ENCODE measurements at regions not wholly inside any gene's neighbourhood (a gene's known extent, or its start where the extent isn't known, plus 50 kb on each side); places are given as distances from the start of the nearest gene placed in this dataset.

DNA sequence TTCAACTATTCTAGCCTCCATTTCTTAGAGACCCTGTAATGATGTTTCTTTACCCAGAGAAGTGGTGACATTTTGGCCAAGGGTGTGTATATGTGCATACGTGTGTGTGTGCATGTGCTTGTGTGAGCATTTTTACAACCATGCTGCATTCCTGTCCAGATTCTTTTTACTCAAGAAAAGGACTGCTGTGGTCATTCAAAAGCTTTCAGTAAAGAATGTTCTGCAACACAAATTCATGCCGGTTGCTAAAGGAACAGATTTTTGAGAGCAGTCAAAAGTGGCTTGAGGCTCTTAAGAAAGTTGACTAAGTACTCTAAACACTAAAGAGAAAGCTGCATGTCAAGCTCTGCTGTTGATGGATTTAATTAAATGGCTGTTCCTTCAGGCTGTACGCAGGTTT lies 65.0 kb upstream of the FMR1 start:
- DNase-seq: no peak

DNA sequence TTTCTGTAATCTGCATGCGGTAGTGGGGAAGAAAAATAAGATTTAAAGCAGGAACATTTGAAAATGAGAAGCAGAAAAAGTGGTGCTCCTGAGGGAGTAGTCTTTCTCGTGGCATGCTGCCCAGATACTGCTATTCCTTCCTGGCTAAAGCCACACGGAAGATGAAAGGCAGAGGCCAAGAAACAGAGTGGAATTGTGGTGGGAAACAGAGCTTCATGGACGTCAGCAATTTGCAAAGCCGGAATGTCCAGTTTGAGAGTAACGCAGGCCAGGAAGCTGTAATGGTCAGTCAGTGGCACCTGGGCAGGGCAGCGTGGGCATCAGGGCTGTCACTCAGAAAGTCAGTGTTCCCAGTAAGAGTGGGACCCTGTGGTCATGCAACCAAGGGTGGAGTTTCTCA lies 63.7 kb upstream of the FMR1 start:
- no peak for DNase-seq

DNA sequence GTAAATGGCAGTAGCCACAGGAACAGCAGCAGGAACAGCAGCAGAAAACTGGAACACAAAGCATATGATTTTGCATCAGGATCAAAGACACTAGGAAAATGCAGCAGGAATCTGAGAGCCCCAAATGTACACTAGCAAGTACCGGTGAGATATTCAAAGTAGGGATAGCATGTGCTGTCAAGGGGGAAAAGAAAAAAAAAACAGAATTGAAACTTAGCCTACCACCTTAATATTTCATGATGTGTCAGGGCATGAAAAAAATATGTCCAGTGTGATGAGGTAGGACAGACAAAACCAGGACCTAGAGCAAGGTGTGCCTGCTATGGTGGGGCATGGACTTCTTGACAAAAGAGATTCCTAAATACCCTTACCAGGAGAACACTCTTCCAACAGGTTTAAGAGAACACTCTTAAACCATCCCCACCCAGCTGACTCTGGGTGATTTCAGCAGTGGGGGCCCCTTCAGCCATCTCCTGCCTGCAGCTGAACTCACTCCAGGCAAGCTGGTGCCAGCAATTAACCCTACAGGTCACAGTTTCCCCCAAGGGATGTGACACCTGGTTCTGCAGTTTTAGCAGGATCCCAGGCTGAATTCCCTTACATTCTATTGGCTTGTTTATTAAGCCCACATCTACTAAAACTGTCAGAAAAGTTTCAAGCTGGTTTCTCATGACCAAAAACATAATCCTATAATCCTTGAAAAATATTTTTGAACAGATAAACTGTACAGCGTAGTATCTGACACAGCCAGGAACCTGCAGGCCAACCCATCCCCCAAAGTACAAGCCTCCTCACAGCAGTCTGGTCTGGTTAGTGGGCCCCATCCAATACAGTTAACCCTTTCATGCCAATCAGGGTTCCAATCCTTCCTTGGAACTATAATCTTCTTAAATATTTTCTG lies 62.9 kb upstream of the FMR1 start:
- DNase-seq: no peak

DNA sequence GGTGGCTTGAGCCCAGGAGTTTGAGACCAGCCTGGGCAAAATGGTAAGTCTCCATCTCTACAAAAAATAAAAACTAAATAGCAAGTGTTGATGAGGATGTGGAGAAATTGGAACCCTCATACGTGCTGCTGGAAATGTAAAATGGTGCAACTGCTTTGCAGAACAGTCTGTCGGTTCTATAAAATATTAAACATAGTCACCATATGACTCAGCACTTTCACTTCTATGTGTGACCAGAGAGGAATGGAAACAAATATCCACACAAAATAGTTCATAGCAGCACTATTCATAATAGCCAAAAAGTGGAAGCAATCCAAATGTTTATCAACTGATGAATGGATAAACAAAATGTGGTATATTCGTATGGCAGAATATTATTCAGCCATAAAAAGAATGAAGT lies 60.8 kb upstream of the FMR1 start:
- no peak for DNase-seq

DNA sequence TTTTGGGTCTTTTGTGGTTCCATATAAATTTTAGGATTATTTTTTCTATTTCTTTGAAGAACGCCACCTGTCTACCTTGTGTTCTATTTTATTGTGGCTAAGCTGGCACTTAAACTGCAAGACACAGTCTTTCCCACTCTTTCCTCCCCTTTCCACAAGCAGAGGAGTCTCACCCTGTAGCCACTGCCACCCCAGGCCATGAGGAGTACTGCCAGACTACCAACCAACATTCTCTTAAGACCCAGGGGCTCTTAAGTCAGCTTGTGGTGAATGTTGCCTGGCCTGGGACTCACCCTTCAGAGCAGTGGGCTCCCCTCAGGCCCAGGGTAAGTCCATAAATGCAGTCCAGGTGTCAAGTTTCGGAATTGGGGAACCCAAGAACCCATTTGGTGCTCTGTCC lies 58.0 kb upstream of the FMR1 start:
- no peak for DNase-seq

DNA sequence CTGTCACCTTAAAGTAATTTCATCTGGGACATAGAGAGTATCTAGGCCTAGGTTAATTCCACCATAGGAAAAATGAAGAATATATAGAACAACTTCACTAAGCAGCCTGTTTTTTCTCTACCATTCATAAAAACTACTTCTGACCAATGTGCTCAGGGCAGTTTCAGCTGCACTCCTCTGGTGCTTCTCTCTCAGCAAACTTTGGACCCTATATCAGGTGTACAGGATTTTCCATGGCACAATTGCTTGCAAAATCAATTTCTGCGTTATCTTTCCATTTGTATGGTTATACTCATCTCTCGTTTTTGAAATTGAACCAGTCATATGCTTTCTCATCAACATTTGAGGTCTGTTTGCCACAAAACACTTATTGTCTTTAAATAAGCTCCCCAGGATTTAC lies 52.1 kb upstream of the FMR1 start:
- no peak for DNase-seq

Measured in Kasumi-1 (cell line).